Upper lobe of left lung (tissue), 6 donors: ENCODE measurements at regions not wholly inside any gene's neighbourhood (a gene's known extent, or its start where the extent isn't known, plus 50 kb on each side); places are given as distances from the start of the nearest gene placed in this dataset.

ENCODE experiments used
- ATAC-seq, 2 donors: fragments of 200-7000 bp; cut with Tn5 transposase; one replicate each; pipeline ENCODE4 v1.9.1; 2022; ENCODE audit warnings: mild to moderate bottlenecking in 2 of 2, moderate library complexity in 2 of 2; ENCODE audit not compliant: low FRiP score in 2 of 2
- DNase-seq, 2 donors: peaks; one replicate each; pipeline ENCODE4 v3.0.0-alpha.2; 2019 to 2020
- H3K27ac ChIP-seq, 4 donors: fragments of 200-600 bp; sonication (generic); one replicate each; pipeline ENCODE4 v1.5.1; 2016 to 2019
- H3K27me3 ChIP-seq, 4 donors: fragments of 200-600 bp; sonication (generic); one replicate each; pipeline ENCODE4 v1.5.1; 2017 to 2019
- H3K36me3 ChIP-seq, 4 donors: fragments of 200-600 bp; sonication (generic); one replicate each; pipeline ENCODE4 v1.5.1; 2016 to 2019
- H3K4me1 ChIP-seq, 4 donors: fragments of 200-600 bp; sonication (generic); one replicate each; pipeline ENCODE4 v1.5.1; 2018 to 2019
- H3K4me3 ChIP-seq, 4 donors: fragments of 200-600 bp; sonication (generic); one replicate each; pipeline ENCODE4 v1.5.1; 2017 to 2019; ENCODE audit warnings: mild to moderate bottlenecking in 2 of 4, moderate library complexity in 1 of 4
- H3K9me3 ChIP-seq, 4 donors: fragments of 200-600 bp; sonication (generic); one replicate each; pipeline ENCODE4 v1.5.1; 2018 to 2019
- CTCF ChIP-seq, 6 experiments: fragments of 450-650 bp in 4 of 6; fragments of 200-600 bp in 2 of 6; sonication (generic) in 2 of 6; IDR thresholded peaks; one replicate each; pipeline ENCODE4 v1.5.1; 2016 to 2019; ENCODE audit warnings: antibody characterized with exemption in 6 of 6
- EP300 ChIP-seq, 4 donors: sonication (generic); formaldehyde crosslinking; IDR thresholded peaks; one replicate each; pipeline ENCODE4 v1.5.1; 2017; ENCODE audit warnings: antibody characterized with exemption in 4 of 4, control low read depth in 2 of 4
- POLR2A ChIP-seq, 4 donors: fragments of 450-650 bp; IDR thresholded peaks; one replicate each; pipeline ENCODE4 v1.5.1; 2016 to 2017; ENCODE audit warnings: antibody characterized with exemption in 4 of 4, mild to moderate bottlenecking in 2 of 4
- POLR2AphosphoS5 ChIP-seq, 2 donors: sonication (generic); formaldehyde crosslinking; IDR thresholded peaks; one replicate each; pipeline ENCODE4 v1.5.1; 2017; ENCODE audit warnings: antibody characterized with exemption in 2 of 2
- WGBS, 2 donors: methylation state at CpG; one replicate each; pipeline ENCODE4 v1.1.5; 2017 to 2018; 5-methylcytosine and 5-hydroxymethylcytosine counted together
- donor health status: DM: no; HTN: no; CAD: no; lungs with moderate emphysema.
- donor health status: DM: no; HTN: yes; CAD: no; lungs with severe emphysema.

GRCh38 chr3:102016417-102016816 lies 167.1 kb downstream of the NFKBIZ start:
- no peak for ATAC-seq
- Histone ChIP-seq H3K4me1 (no peaks in the 10 kb centered on the region), H3K27ac (no peak overlapping the region), H3K4me3 (no peak overlapping the region), H3K9me3 (peaks cover 0 to 3% (median 0%) of the 10 kb centered on the region in 4 donors), H3K27me3 (no peaks in the 10 kb centered on the region), H3K36me3 (no peaks in the 10 kb centered on the region)
- 45 to 78% methylated on average over 1 of the region's 1 CpG for WGBS, 2 donors
- TF ChIP-seq EP300 (IDR thresholded peaks at IDR 0.05) (no peak), POLR2A (IDR thresholded peaks at IDR 0.05) (no peak), POLR2AphosphoS5 (IDR thresholded peaks at IDR 0.05) (no peak), CTCF (IDR thresholded peaks at IDR 0.05) (no peak)
- DNase-seq, result no peak

GRCh38 chr3:102017784-102018183 lies 168.5 kb downstream of the NFKBIZ start:
- Histone ChIP-seq H3K27me3 (no peaks in the 10 kb centered on the region), H3K36me3 (no peaks in the 10 kb centered on the region), H3K9me3 (peaks cover 0 to 3% (median 0%) of the 10 kb centered on the region in 4 donors), H3K4me1 (no peaks in the 10 kb centered on the region), H3K27ac (no peak overlapping the region), H3K4me3 (no peak overlapping the region)
- 74 to 81% methylated on average over 2 of the region's 2 CpGs for WGBS, 2 donors
- ATAC-seq (no peak), DNase-seq (no peak)
- TF ChIP-seq EP300 (IDR thresholded peaks at IDR 0.05) (no peak), POLR2A (IDR thresholded peaks at IDR 0.05) (no peak), CTCF (IDR thresholded peaks at IDR 0.05) (no peak), POLR2AphosphoS5 (IDR thresholded peaks at IDR 0.05) (no peak)

- Histone ChIP-seq H3K4me1 (no peaks in the 10 kb centered on the region), H3K27ac (no peak overlapping the region), H3K36me3 (no peaks in the 10 kb centered on the region), H3K9me3 (no peaks in the 10 kb centered on the region), H3K4me3 (no peak overlapping the region), H3K27me3 (no peaks in the 10 kb centered on the region)
- peak in 1 of 2 donors; percentile 25 for DNase-seq
- TF ChIP-seq CTCF (IDR thresholded peaks at IDR 0.05), result no peak
- no peak for TF ChIP-seq EP300 (IDR thresholded peaks at IDR 0.05)
- no peak for TF ChIP-seq POLR2A (IDR thresholded peaks at IDR 0.05)
- TF ChIP-seq POLR2AphosphoS5 (IDR thresholded peaks at IDR 0.05), result no peak
- 54 to 80% methylated on average over 7 of the region's 7 CpGs for WGBS, 2 donors
- ATAC-seq, result no peak
Observed at GRCh38 chr3:102018551-102018950, 169.2 kb downstream of the NFKBIZ start.

- 75 to 83% methylated on average over 1 of the region's 1 CpG for WGBS, 2 donors
- no peak overlapping the region for H3K4me3 ChIP-seq
- no peaks in the 10 kb centered on the region for H3K4me1 ChIP-seq
- no peaks in the 10 kb centered on the region for H3K27me3 ChIP-seq
- TF ChIP-seq CTCF (IDR thresholded peaks at IDR 0.05) (no peak), EP300 (IDR thresholded peaks at IDR 0.05) (no peak), POLR2AphosphoS5 (IDR thresholded peaks at IDR 0.05) (no peak), POLR2A (IDR thresholded peaks at IDR 0.05) (no peak)
- H3K9me3 ChIP-seq, result no peaks in the 10 kb centered on the region
- H3K36me3 ChIP-seq, result no peaks in the 10 kb centered on the region
- DNase-seq (no peak), ATAC-seq (peak in 1 of 2 donors; percentile 63)
- no peak overlapping the region for H3K27ac ChIP-seq
Observed at GRCh38 chr3:102020735-102021134, 171.4 kb downstream of the NFKBIZ start.

- no peaks in the 10 kb centered on the region for H3K36me3 ChIP-seq
- ATAC-seq (no peak), DNase-seq (no peak)
- no peak overlapping the region for H3K27ac ChIP-seq
- no peaks in the 10 kb centered on the region for H3K9me3 ChIP-seq
- no peaks in the 10 kb centered on the region for H3K27me3 ChIP-seq
- no peaks in the 10 kb centered on the region for H3K4me1 ChIP-seq
- H3K4me3 ChIP-seq, result no peak overlapping the region
- TF ChIP-seq POLR2A (IDR thresholded peaks at IDR 0.05) (no peak), POLR2AphosphoS5 (IDR thresholded peaks at IDR 0.05) (no peak), EP300 (IDR thresholded peaks at IDR 0.05) (no peak), CTCF (IDR thresholded peaks at IDR 0.05) (no peak)
Observed at GRCh38 chr3:102024270-102024904, 175.1 kb downstream of the NFKBIZ start.
